Activated CD4-positive, alpha-beta T cell treated with anti-CD3 and anti-CD28 coated beads for 1 hour (primary cell): ENCODE measurements at regions not wholly inside any gene's neighbourhood (a gene's known extent, or its start where the extent isn't known, plus 50 kb on each side); places are given as distances from the start of the nearest gene placed in this dataset.
"Not testable (repeated sequence)": the region's sequence is repeated elsewhere in the genome, so short reads cannot be mapped to it uniquely, and the experiment has no call there.

Experiments used
- DNase-seq: peaks from one replicate; pipeline ENCODE4 v3.0.0-alpha.2; 2020

- DNase-seq, result no peak
Observed at GRCh38 chrX:3990569-3990968, 277.1 kb upstream of the PRKX start.

- not testable (repeated sequence) for DNase-seq
Observed at GRCh38 chrX:3972104-3972858, 258.8 kb upstream of the PRKX start.

- DNase-seq, result no peak
Observed at GRCh38 chrX:3968749-3969148, 255.3 kb upstream of the PRKX start.

GRCh38 chrX:3963980-3964379, 250.5 kb upstream of the PRKX start:
- no peak for DNase-seq

GRCh38 chrX:3962511-3963311, 249.3 kb upstream of the PRKX start:
- DNase-seq, result no peak

DNA sequence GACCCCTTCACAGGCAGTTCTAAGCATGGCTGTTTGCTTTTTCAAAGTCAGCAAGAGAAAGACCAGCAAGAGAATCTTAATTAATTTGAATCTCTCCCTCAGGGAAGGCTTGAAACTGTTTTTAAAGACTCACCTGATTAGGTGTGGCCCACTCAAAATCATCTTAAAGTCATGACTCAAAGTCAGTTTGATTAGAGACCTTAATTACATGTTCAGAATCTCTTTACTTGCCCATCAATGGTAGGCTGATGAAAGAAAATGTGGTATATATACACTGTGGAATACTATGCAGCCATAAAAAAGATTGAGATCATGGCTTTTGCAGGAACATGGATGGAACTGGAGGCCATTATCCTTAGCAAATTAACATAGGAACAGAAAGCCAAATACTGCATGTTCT, 247.5 kb upstream of the PRKX start:
- no peak for DNase-seq

DNA sequence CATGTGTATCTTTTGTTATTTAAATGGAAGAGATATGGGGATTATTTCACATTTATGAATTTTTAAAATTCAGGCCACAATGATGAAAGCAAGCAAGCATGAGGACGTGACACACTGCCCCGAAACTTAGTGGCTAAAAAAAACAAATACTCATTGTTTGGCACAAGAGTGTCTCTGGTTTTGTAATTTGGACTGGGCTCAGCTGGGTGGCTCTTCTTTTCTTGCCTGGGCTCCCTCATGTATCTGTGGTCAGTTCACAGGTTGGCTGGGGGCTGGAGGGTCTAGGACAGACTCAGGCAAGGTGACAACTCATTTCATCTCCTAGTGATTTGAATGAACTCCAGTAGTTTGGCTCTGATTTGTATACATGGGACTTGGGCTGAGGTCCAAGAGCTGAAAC, 238.4 kb upstream of the PRKX start:
- DNase-seq, result no peak

- no peak for DNase-seq
Observed at GRCh38 chrX:3950373-3950772, 236.9 kb upstream of the PRKX start.

DNA sequence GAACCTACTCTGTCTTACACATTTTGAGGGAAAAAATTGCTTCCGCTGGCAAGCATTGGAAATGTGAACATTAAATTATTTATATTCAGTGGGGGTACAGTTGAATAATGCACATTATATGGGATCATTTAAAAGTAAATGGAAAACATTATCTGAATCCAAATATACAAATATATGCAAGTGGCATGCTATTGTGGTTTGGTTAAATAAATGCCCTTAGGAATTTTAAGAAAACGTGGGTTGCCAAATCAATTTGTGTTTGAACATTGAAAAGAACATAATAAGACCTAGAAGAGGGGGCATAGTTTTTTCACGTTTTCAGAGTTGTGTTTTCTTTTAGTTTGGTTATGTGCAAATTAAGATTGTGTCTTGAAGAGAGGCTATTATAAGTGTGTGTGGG, 230.5 kb upstream of the PRKX start:
- no peak for DNase-seq

- DNase-seq, result no peak
Observed at GRCh38 chrX:3940000-3940610, 226.7 kb upstream of the PRKX start.

- no peak for DNase-seq
Observed at GRCh38 chrX:3938587-3938986, 225.1 kb upstream of the PRKX start.

DNA sequence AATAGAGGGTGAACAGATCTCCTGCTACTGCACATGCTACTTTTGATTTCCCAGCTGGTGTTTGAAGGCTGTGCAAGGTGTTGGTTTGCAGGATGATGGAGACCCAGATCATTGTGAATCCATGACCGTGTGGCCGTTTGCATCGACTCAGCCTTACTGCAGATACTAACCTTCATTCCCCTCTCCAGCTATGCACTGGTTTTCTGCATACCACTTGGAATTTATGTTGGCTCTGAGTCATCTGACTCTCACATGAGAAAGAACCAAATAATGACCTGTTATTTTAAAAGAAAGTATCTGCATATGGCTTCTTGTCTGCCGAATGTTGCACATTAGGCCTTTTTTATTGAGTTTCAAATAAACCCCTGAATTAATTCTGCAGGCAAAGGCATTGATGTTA, 221.7 kb upstream of the PRKX start:
- not testable (repeated sequence) for DNase-seq

GRCh38 chrX:3920424-3921017, 207.1 kb upstream of the PRKX start:
- DNase-seq, result not testable (repeated sequence)

DNA sequence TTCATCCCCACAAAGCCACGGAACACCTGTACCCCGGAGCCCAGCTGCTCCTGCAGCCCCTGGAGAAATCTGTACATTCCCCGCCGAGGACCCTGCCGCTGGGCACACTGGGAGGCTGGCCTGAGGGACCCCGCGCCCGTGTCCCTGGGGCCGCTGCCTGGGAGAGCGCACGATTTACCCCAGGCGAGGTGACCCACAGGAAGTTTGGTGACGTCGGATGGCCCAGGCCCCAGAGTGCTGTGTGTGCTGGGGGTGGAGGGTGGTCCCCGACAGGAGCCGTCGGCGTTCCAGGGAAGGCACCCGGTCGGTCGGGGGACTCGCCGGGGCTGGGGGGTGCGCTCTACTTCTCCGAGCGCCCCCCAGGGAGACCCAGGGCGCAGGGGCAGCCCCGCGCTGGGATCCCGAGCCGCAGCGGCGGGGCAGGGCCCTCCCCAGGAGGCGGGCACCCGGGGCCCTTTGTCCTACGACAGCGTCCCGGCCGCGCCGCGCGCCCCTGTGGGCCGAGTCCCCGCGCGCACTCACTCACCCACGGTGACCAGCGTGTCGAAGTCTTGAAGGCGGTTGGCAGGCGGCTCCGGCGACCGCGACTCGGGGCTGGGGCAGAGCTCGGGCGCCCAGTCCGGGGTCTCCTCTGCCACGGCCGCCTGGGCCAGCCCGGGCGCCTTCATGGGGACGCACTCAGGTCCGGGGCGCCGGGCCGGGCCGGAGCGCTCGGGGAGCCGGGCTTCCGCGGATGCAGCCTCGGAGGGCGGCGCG, 206.4 kb upstream of the PRKX start:
- not testable (repeated sequence) for DNase-seq

GRCh38 chrX:3914813-3915212, 201.4 kb upstream of the PRKX start:
- not testable (repeated sequence) for DNase-seq

- DNase-seq, result not testable (repeated sequence)
Observed at GRCh38 chrX:3914059-3914458, 200.6 kb upstream of the PRKX start.

- not testable (repeated sequence) for DNase-seq
Observed at GRCh38 chrX:3911012-3911411, 197.6 kb upstream of the PRKX start.

DNA sequence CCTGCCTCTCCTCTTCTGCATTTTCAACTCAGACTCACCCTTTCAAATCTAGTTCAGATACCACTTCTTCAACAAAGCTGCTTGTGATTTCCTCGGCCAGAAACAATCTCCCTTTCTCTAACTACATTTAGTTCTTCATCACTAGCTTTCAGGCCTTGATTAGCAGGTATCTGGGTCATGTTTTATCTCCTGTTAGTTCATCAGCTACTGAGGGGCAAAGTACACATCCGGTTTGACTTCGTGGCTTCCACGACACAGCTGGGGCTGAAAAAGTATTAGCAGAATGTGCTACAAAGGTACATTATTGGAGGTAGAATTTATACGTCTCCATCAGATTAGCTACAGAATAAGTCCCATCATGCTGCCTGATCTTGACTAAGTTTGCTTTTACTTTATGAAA, 197.2 kb upstream of the PRKX start:
- DNase-seq, result not testable (repeated sequence)

DNA sequence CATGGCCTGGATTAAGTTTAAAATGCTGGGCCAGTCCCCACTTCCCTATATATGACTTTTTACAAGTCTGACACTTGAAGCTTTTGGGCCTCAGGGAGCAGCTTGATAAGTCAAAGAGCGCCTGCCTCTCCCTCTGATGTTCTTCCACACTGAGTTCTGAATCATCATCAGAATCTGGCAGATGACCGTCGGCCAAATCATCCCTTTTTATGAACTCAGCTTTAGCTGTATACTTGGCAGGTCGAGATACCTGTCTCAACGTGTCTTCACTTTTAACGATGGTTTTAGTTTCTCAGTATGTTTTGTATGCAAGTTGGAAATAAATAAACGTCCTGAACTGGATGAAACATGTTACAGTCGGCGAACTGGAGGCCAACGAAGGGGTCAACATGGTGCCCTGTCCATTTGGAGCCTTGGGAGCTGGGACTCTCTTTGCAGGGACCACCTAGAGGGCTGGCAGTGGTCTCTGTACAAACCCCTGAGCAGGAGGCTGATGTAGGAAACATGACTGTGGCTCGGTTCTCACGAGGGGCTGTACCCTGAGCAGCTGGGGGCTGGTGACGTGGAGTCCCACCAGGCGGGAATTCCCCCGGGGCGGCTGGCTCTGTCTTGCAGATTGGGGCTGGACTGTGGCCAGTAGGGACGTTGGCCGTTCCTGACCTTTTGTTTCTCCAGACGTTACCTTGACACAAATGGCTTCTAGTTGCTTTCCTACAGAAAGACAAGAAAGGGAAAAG, 192.2 kb upstream of the PRKX start:
- not testable (repeated sequence) for DNase-seq

DNA sequence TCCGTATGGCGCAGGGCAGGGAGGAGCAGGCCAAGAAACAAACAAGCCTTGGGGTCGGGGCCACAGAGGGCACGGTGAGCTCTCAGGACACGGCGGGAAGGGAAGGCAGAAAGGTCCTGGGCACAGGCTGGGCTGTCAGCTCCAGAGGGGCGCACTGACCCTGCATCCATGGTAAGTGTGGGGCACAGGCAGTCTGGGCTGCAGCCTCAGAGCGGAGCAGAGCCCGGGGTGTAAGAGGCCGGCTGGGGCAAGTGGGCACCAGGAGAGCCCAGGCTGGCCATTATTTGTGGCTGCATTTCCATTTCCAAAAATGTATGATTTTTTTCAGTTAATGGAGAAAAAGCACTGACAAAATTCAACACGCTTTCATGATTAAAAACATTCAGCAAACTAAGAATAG, 188.8 kb upstream of the PRKX start:
- not testable (repeated sequence) for DNase-seq

GRCh38 chrX:3896755-3897154, 183.3 kb upstream of the PRKX start:
- not testable (repeated sequence) for DNase-seq

GRCh38 chrX:3882553-3882920, 169.1 kb upstream of the PRKX start:
- not testable (repeated sequence) for DNase-seq
